ENCODE measurements at regions not wholly inside any gene's neighbourhood (a gene's known extent, or its start where the extent isn't known, plus 50 kb on each side); places are given as distances from the start of the nearest gene placed in this dataset.

DNA sequence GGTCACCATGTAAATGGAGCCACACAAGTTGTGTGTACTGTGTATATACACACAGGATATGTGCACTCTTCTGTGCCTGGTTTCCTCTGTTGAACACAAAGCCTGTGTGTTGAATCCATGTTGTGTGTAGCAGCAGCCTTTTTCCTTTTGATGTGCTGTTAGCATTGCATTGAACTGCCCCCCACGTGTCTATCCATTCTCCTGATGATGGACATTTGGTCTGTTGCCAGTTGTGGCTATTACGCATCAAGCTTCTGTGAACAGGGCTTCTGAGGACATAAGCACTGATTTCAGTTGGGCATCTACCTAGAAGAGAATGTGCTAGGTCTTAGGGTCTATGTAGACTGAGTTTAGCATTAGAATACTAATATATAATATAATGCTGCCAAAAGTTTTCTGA, 77.4 kb downstream of the LSM3 start:
- peaks cover 0 to 18% of the 10 kb centered on the region in 2 donors for H3K4me1 ChIP-seq
- no peaks in the 10 kb centered on the region for H3K9me3 ChIP-seq
- H3K36me3 ChIP-seq: no peaks in the 10 kb centered on the region
- intact Hi-C loops (cut with DNase I): no loop called here
- H3K27me3 ChIP-seq: no peaks in the 10 kb centered on the region
- DNase-seq: no peak
- 66 to 83% methylated on average over 2 of the region's 2 CpGs for WGBS, 2 donors
- no peak overlapping the region for H3K4me3 ChIP-seq (replicated peaks in 1 of 3)
- TF ChIP-seq POLR2A (IDR thresholded peaks at IDR 0.05) (no peak), CTCF (IDR thresholded peaks at IDR 0.05) (no peak)
- H3K27ac ChIP-seq: peak overlapping the region in 1 of 3 donors; percentile 6

GRCh38 chr3:14256561-14257342, 78.1 kb downstream of the LSM3 start:
- peak; percentile 60 to 71 for DNase-seq
- intact Hi-C loops (cut with DNase I): no loop called here
- no peak overlapping the region for H3K4me3 ChIP-seq (replicated peaks in 1 of 3)
- H3K4me1 ChIP-seq: peaks cover 0 to 18% of the 10 kb centered on the region in 2 donors
- no peaks in the 10 kb centered on the region for H3K27me3 ChIP-seq
- TF ChIP-seq POLR2A (IDR thresholded peaks at IDR 0.05) (no peak), CTCF (IDR thresholded peaks at IDR 0.05) (no peak)
- H3K9me3 ChIP-seq: no peaks in the 10 kb centered on the region
- peak overlapping the region in 1 of 3 donors; percentile 6 for H3K27ac ChIP-seq
- no peaks in the 10 kb centered on the region for H3K36me3 ChIP-seq
- 59 to 63% methylated on average over 9 of the region's 9 CpGs for WGBS, 2 donors

DNA sequence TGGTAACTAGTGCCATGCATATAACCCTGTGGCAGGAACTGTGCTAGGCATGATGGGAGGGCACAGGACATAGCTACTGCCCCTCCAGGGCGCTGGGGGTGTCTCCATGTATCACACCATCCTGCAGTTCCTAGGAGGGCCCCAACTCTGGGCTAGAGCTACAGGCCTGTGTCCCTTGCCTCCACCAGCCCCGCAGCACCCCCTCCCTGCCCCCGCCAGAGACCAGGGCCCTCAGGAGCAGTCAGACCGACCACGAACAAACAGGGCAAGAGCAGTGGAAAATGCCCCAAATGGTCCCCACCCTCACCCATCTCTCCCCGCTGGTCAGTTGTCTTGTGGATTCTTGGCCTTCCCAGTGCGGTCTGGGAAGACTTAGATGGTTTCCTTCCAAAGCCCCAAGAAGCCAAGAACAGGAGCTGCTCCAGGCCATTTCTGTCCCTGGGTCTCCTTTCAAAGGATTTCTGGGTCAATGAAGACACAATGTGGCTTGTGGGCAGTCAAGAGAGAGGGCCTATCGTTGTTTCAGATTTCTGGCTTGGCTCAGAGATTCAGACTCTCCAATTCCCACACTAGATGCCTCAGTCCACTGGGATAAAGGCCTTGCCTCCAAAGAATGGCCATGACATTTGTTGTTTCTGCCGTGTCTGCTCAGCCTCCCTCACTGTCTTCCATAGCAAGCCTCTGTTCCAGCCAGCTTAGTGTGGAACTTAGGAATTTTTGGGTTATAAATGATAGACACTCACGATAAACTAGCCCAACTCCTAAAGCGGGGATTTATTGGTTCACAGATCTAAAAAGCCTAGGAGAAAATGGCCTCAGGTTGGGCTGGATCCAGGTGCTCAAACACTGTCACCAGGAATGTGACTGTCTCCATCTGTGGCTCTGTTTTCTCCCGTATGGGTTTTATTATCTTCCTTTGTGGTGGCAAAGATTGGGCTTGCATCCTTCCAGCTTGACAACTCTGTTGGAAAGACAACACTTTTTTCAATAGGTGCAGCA, 80.6 kb downstream of the LSM3 start:
- Histone ChIP-seq H3K9me3 (no peaks in the 10 kb centered on the region), H3K4me1 (peaks cover 0 to 11% of the 10 kb centered on the region in 2 donors), H3K4me3 (replicated peaks in 1 of 3) (no peak overlapping the region), H3K27me3 (no peaks in the 10 kb centered on the region), H3K27ac (no peak overlapping the region), H3K36me3 (no peaks in the 10 kb centered on the region)
- TF ChIP-seq CTCF (IDR thresholded peaks at IDR 0.05) (no peak), POLR2A (IDR thresholded peaks at IDR 0.05) (no peak)
- 78 to 86% methylated on average over 11 of the region's 12 CpGs for WGBS, 2 donors
- intact Hi-C loops (cut with DNase I): no loop called here
- no peak for DNase-seq

- no peaks in the 10 kb centered on the region for H3K27me3 ChIP-seq
- H3K36me3 ChIP-seq: no peaks in the 10 kb centered on the region
- intact Hi-C loops (cut with DNase I): loop anchor here (5.0 kb wide), 3 partner anchors 58 to 287 kb away; no protein-coding TSS in a partner anchor
- 86 to 91% methylated on average over 7 of the region's 7 CpGs for WGBS, 2 donors
- no peak overlapping the region for H3K27ac ChIP-seq
- H3K4me3 ChIP-seq (replicated peaks in 1 of 3): no peak overlapping the region
- H3K9me3 ChIP-seq: no peaks in the 10 kb centered on the region
- H3K4me1 ChIP-seq: peaks cover 0 to 11% of the 10 kb centered on the region in 2 donors
- TF ChIP-seq POLR2A (IDR thresholded peaks at IDR 0.05) (no peak), CTCF (IDR thresholded peaks at IDR 0.05) (no peak)
- DNase-seq: no peak
These were observed 81.8 kb downstream of the LSM3 start for GRCh38 chr3:14260463-14260862.

Data from thyroid gland (tissue), 4 donors.